Naive thymus-derived CD4-positive, alpha-beta T cell (primary cell): ENCODE measurements at regions not wholly inside any gene's neighbourhood (a gene's known extent, or its start where the extent isn't known, plus 50 kb on each side); places are given as distances from the start of the nearest gene placed in this dataset.

Experiments
- ATAC-seq: fragments of 150-1000 bp; cut with Tn5 transposase; 2 replicates; pipeline ENCODE4 v1.10.0; 2021; ENCODE audit warnings: mild to moderate bottlenecking, moderate library complexity
- CTCF ChIA-PET: fragments of 350-600 bp; sonication (Branson Sonifier 250); formaldehyde crosslinking; loops from one replicate; lab custom pipeline; 2021; ENCODE audit warnings: antibody characterized with exemption; lab: Charles Lee
- POLR2A ChIA-PET: fragments of 350-600 bp; sonication (Branson Sonifier 250); formaldehyde crosslinking; loops from one replicate; lab custom pipeline; 2021; ENCODE audit warnings: antibody characterized with exemption, inconsistent platforms; lab: Charles Lee
- DNase-seq, 9 donors: peaks; one replicate each; pipeline versions ENCODE4 v3.0.0 to v3.0.0-alpha.2; 2020 to 2022; ENCODE audit warnings: mixed read lengths in 1 of 9
- H3K27ac ChIP-seq: one replicate; pipeline ENCODE4 v1.7.0; 2013; ENCODE audit warnings: mild to moderate bottlenecking, low read depth, low read length, moderate library complexity
- H3K27me3 ChIP-seq, 2 donors: one replicate each; pipeline ENCODE4 v1.7.0; 2013; ENCODE audit warnings: low read length in 2 of 2, mild to moderate bottlenecking in 2 of 2, moderate library complexity in 2 of 2; ENCODE audit not compliant: control insufficient read depth in 2 of 2, insufficient read depth in 2 of 2
- H3K36me3 ChIP-seq, 3 experiments: 1 replicate in 2 of 3; 2 replicates in 1 of 3; pipeline ENCODE4 v1.7.0; 2013; ENCODE audit warnings: low read length in 3 of 3, mild to moderate bottlenecking in 3 of 3, moderate library complexity in 1 of 3; ENCODE audit not compliant: insufficient read depth in 3 of 3, control insufficient read depth in 2 of 3
- H3K4me1 ChIP-seq, 2 donors: one replicate each; pipeline ENCODE4 v1.7.0; 2013; ENCODE audit warnings: low read length in 2 of 2, mild to moderate bottlenecking in 2 of 2, moderate library complexity in 1 of 2; ENCODE audit not compliant: control insufficient read depth in 2 of 2, insufficient read depth in 2 of 2
- H3K4me3 ChIP-seq: 2 replicates; pipeline ENCODE4 v1.7.0; 2013; ENCODE audit warnings: mild to moderate bottlenecking, low read length
- H3K9me3 ChIP-seq, 3 experiments: 1 replicate in 2 of 3; 2 replicates in 1 of 3; pipeline ENCODE4 v1.7.0; 2013; ENCODE audit warnings: low read length in 3 of 3; ENCODE audit not compliant: control insufficient read depth in 2 of 3
- H3K27ac Mint-ChIP-seq, 9 donors: one replicate each; pipeline ENCODE4 v1.8.0; 2020 to 2022; ENCODE audit warnings: mixed read lengths in 9 of 9, mild to moderate bottlenecking in 8 of 9, moderate library complexity in 5 of 9, inconsistent platforms in 2 of 9
- H3K27me3 Mint-ChIP-seq, 5 donors: one replicate each; pipeline ENCODE4 v1.8.0; 2021 to 2022; ENCODE audit warnings: mixed read lengths in 5 of 5, mild to moderate bottlenecking in 1 of 5
- H3K36me3 Mint-ChIP-seq, 5 donors: one replicate each; pipeline ENCODE4 v1.8.0; 2020 to 2022; ENCODE audit warnings: mixed read lengths in 5 of 5, mild to moderate bottlenecking in 3 of 5, inconsistent platforms in 1 of 5
- H3K4me1 Mint-ChIP-seq, 7 donors: one replicate each; pipeline ENCODE4 v1.8.0; 2020 to 2022; ENCODE audit warnings: mixed read lengths in 7 of 7, mild to moderate bottlenecking in 3 of 7, inconsistent platforms in 1 of 7
- H3K4me3 Mint-ChIP-seq, 10 donors: one replicate each; pipeline ENCODE4 v1.8.0; 2020 to 2022; ENCODE audit warnings: mild to moderate bottlenecking in 10 of 10, mixed read lengths in 10 of 10, moderate library complexity in 6 of 10, inconsistent platforms in 2 of 10
- H3K9me3 Mint-ChIP-seq, 11 donors: one replicate each; pipeline ENCODE4 v1.8.0; 2020 to 2022; ENCODE audit warnings: mixed read lengths in 11 of 11, mild to moderate bottlenecking in 4 of 11, inconsistent platforms in 1 of 11, moderate library complexity in 1 of 11
- intact Hi-C, 2 donors: fragments of 100-400 bp; cut with micrococcal nuclease; formaldehyde crosslinking; loops; one replicate each; pipeline ENCODE4 v1.15.1; 2023

- no peak for ATAC-seq
- Mint-ChIP-seq H3K4me3 (peak overlapping the region in 3 of 10 donors; percentile 14 to 33 (median 18)), H3K9me3 (no peaks in the 10 kb centered on the region), H3K27ac (peak overlapping the region in 2 of 9 donors; percentile 14 to 71), H3K4me1 (peaks cover 5 to 28% (median 22%) of the 10 kb centered on the region in 7 donors), H3K36me3 (peaks cover 0 to 4% (median 0%) of the 10 kb centered on the region in 5 donors), H3K27me3 (no peaks in the 10 kb centered on the region)
- no peak overlapping the region for H3K4me3 ChIP-seq
- no peak overlapping the region for H3K27ac ChIP-seq
- peaks cover 0 to 13% of the 10 kb centered on the region in 2 donors for H3K4me1 ChIP-seq
- H3K36me3 ChIP-seq = no peaks in the 10 kb centered on the region
- no peaks in the 10 kb centered on the region for H3K9me3 ChIP-seq
- CTCF ChIA-PET = no interaction called here
- no peak for DNase-seq
- no peaks in the 10 kb centered on the region for H3K27me3 ChIP-seq
- intact Hi-C loops = no loop called here
- POLR2A ChIA-PET = no interaction called here
Measured at GRCh38 chrX:124230655-124231450, 101.6 kb upstream of the TEX13D start.

GRCh38 chrX:124231451-124231759 lies 101.1 kb upstream of the TEX13D start:
- H3K4me3 ChIP-seq = no peak overlapping the region
- no peak for DNase-seq
- H3K9me3 ChIP-seq = no peaks in the 10 kb centered on the region
- H3K36me3 ChIP-seq = no peaks in the 10 kb centered on the region
- Mint-ChIP-seq H3K4me3 (no peak overlapping the region), H3K9me3 (no peaks in the 10 kb centered on the region), H3K4me1 (peaks cover 1 to 27% (median 20%) of the 10 kb centered on the region in 7 donors), H3K36me3 (peaks cover 0 to 4% (median 0%) of the 10 kb centered on the region in 5 donors), H3K27ac (no peak overlapping the region), H3K27me3 (no peaks in the 10 kb centered on the region)
- ATAC-seq = no peak
- ChIA-PET CTCF (no interaction called here), POLR2A (no interaction called here)
- H3K27ac ChIP-seq = no peak overlapping the region
- no peaks in the 10 kb centered on the region for H3K27me3 ChIP-seq
- intact Hi-C loops = no loop called here
- H3K4me1 ChIP-seq = peaks cover 0 to 9% of the 10 kb centered on the region in 2 donors

GRCh38 chrX:124232523-124233201 lies 99.8 kb upstream of the TEX13D start:
- DNase-seq (no peak), ATAC-seq (no peak)
- no peak overlapping the region for H3K27ac ChIP-seq
- H3K9me3 ChIP-seq = no peaks in the 10 kb centered on the region
- H3K27me3 Mint-ChIP-seq = peaks cover 0 to 2% (median 0%) of the 10 kb centered on the region in 5 donors
- H3K36me3 Mint-ChIP-seq = peaks cover 0 to 4% (median 0%) of the 10 kb centered on the region in 5 donors
- H3K27ac Mint-ChIP-seq = no peak overlapping the region
- H3K4me1 Mint-ChIP-seq = peaks cover 2 to 36% (median 28%) of the 10 kb centered on the region in 7 donors
- H3K36me3 ChIP-seq = no peaks in the 10 kb centered on the region
- H3K27me3 ChIP-seq = no peaks in the 10 kb centered on the region
- H3K9me3 Mint-ChIP-seq = peaks cover 0 to 3% (median 0%) of the 10 kb centered on the region in 11 donors
- ChIA-PET POLR2A (interaction anchor here (0.5 kb wide), 1 partner anchor 10 kb away, joined by 3 read pairs; no protein-coding TSS in a partner anchor), CTCF (interaction anchor here (0.7 kb wide), 1 partner anchor 22 kb away, joined by 3 read pairs; no protein-coding TSS in a partner anchor)
- intact Hi-C loops = no loop called here
- no peak overlapping the region for H3K4me3 ChIP-seq
- H3K4me1 ChIP-seq = peaks cover 0 to 5% of the 10 kb centered on the region in 2 donors
- H3K4me3 Mint-ChIP-seq = peak overlapping the region in 1 of 10 donors; percentile 52

- peaks cover 0 to 2% (median 0%) of the 10 kb centered on the region in 5 donors for H3K27me3 Mint-ChIP-seq
- H3K9me3 Mint-ChIP-seq = peaks cover 0 to 3% (median 0%) of the 10 kb centered on the region in 11 donors
- DNase-seq = no peak
- Histone ChIP-seq H3K4me1 (peaks cover 0 to 8% of the 10 kb centered on the region in 2 donors), H3K4me3 (no peak overlapping the region), H3K27me3 (no peaks in the 10 kb centered on the region), H3K36me3 (no peaks in the 10 kb centered on the region), H3K27ac (no peak overlapping the region), H3K9me3 (no peaks in the 10 kb centered on the region)
- ChIA-PET CTCF (no interaction called here), POLR2A (interaction anchor here (0.6 kb wide), 1 partner anchor 95 kb away, joined by 4 read pairs; no protein-coding TSS in a partner anchor)
- intact Hi-C loops = no loop called here
- H3K4me1 Mint-ChIP-seq = peaks cover 9 to 52% (median 32%) of the 10 kb centered on the region in 7 donors
- ATAC-seq = no peak
- H3K36me3 Mint-ChIP-seq = peaks cover 0 to 4% (median 0%) of the 10 kb centered on the region in 5 donors
- H3K27ac Mint-ChIP-seq = no peak overlapping the region
- H3K4me3 Mint-ChIP-seq = no peak overlapping the region
Measured at GRCh38 chrX:124234348-124234747, 98.1 kb upstream of the TEX13D start.

- no peak overlapping the region for H3K4me3 Mint-ChIP-seq
Measured at GRCh38 chrX:124238268-124238667, 94.2 kb upstream of the TEX13D start.

GRCh38 chrX:124239324-124239723 lies 93.1 kb upstream of the TEX13D start:
- H3K27ac Mint-ChIP-seq = peak overlapping the region in 3 of 9 donors; percentile 14 to 66 (median 34)
- H3K36me3 Mint-ChIP-seq = peaks cover 0 to 4% (median 0%) of the 10 kb centered on the region in 5 donors
- no peak for DNase-seq
- Histone ChIP-seq H3K27me3 (no peaks in the 10 kb centered on the region), H3K9me3 (no peaks in the 10 kb centered on the region), H3K27ac (no peak overlapping the region), H3K36me3 (no peaks in the 10 kb centered on the region), H3K4me3 (no peak overlapping the region), H3K4me1 (peaks cover 0 to 7% of the 10 kb centered on the region in 2 donors)
- peaks cover 0 to 2% (median 0%) of the 10 kb centered on the region in 5 donors for H3K27me3 Mint-ChIP-seq
- peaks cover 0 to 3% (median 0%) of the 10 kb centered on the region in 11 donors for H3K9me3 Mint-ChIP-seq
- H3K4me3 Mint-ChIP-seq = peak overlapping the region in 4 of 10 donors; percentile 42 to 60 (median 56)
- peaks cover 8 to 47% (median 35%) of the 10 kb centered on the region in 7 donors for H3K4me1 Mint-ChIP-seq
- intact Hi-C loops = no loop called here
- CTCF ChIA-PET = interaction anchor here (0.7 kb wide), 1 partner anchor 99 kb away, joined by 3 read pairs; no protein-coding TSS in a partner anchor
- peak; percentile 57 for ATAC-seq
- POLR2A ChIA-PET = no interaction called here

More at GRCh38 chrX:124238268-124238667, 94.2 kb upstream of the TEX13D start:
- intact Hi-C loops = no loop called here
- DNase-seq (no peak), ATAC-seq (no peak)
- Mint-ChIP-seq H3K4me1 (peaks cover 8 to 47% (median 32%) of the 10 kb centered on the region in 7 donors), H3K27me3 (peaks cover 0 to 2% (median 0%) of the 10 kb centered on the region in 5 donors), H3K36me3 (peaks cover 0 to 4% (median 0%) of the 10 kb centered on the region in 5 donors), H3K9me3 (peaks cover 0 to 3% (median 0%) of the 10 kb centered on the region in 11 donors), H3K27ac (peak overlapping the region in 5 of 9 donors; percentile 14 to 50 (median 20))
- Histone ChIP-seq H3K9me3 (no peaks in the 10 kb centered on the region), H3K36me3 (no peaks in the 10 kb centered on the region), H3K27ac (no peak overlapping the region), H3K4me1 (peaks cover 0 to 7% of the 10 kb centered on the region in 2 donors), H3K27me3 (no peaks in the 10 kb centered on the region), H3K4me3 (no peak overlapping the region)
- CTCF ChIA-PET = interaction anchor here (0.9 kb wide), 1 partner anchor 21 kb away, joined by 3 read pairs; no protein-coding TSS in a partner anchor
- POLR2A ChIA-PET = no interaction called here
